WI38 (cell line): ENCODE measurements at regions not wholly inside any gene's neighbourhood (a gene's known extent, or its start where the extent isn't known, plus 50 kb on each side); places are given as distances from the start of the nearest gene placed in this dataset.

Source experiments
- H3K4me3 ChIP-seq: 2 replicates; pipeline ENCODE4 v1.5.1; 2011; ENCODE audit warnings: low read depth, mild to moderate bottlenecking, control low read depth, low read length
- TF ChIP-seq, protein P1 (sequence below): IDR thresholded peaks from 2 replicates; pipeline ENCODE4 v1.5.1; 2012; ENCODE audit warnings: low read depth, mild to moderate bottlenecking, control low read depth, low read length

DNA sequence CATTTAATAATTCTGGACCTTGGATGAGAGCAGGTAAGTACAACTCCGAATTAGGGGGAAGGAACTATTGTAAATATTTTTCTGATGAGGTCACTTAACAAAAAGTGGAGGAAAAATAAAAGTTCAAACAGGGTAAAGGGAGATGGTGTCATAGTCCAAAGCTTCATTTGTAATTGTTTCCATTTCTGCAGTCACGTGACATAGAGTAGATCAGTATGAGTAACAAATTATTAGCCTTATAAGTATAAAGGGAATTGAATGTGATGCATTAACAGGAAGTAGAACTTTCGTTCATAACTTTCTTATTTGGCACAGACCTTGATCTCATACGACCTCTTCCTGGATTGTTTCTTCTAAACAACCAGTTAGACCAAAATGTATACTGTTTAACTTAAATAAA, 347.2 kb upstream of the TPK1 start:
- TF ChIP-seq, protein P1, sequence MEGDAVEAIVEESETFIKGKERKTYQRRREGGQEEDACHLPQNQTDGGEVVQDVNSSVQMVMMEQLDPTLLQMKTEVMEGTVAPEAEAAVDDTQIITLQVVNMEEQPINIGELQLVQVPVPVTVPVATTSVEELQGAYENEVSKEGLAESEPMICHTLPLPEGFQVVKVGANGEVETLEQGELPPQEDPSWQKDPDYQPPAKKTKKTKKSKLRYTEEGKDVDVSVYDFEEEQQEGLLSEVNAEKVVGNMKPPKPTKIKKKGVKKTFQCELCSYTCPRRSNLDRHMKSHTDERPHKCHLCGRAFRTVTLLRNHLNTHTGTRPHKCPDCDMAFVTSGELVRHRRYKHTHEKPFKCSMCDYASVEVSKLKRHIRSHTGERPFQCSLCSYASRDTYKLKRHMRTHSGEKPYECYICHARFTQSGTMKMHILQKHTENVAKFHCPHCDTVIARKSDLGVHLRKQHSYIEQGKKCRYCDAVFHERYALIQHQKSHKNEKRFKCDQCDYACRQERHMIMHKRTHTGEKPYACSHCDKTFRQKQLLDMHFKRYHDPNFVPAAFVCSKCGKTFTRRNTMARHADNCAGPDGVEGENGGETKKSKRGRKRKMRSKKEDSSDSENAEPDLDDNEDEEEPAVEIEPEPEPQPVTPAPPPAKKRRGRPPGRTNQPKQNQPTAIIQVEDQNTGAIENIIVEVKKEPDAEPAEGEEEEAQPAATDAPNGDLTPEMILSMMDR: no peak
- no peak overlapping the region for H3K4me3 ChIP-seq

DNA sequence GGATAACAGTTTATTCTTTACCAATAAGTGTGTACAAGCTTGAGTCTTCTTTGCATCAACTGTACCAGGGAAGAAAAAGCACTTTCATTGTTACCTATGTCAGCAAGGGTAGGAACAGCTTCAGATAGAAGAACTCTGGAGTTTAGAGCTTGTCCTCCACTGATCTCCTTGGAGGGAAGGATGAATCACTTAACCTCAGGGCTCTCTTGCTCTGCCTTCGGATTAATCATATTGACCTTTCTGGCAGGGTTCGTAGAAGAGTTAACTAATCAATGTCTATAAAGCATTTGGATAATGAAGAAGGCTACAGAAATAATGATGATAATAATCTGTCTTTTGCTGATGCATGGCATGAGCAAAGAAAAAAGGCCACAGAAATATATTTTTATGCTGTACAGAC, 339.5 kb upstream of the TPK1 start:
- TF ChIP-seq, protein P1: no peak
- H3K4me3 ChIP-seq: no peak overlapping the region

DNA sequence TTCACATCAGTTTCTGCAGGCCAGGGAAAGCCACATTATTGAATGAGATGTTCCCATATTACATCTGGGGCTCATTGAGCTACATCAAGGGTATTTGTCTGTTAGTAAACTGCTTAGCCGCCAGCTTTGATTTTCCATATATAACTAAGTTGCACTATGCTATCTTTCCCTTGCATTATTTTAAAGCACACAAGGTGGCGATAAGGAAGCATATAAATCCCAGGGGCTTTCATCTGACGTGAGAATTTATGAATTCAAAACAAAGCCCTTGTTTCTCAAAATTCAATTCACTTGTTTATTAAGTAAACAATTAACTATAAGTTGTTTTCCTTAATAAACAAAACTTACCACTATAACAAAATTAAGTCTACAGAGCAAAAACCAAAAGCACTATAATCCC, 334.1 kb upstream of the TPK1 start:
- no peak overlapping the region for H3K4me3 ChIP-seq
- TF ChIP-seq, protein P1: no peak

DNA sequence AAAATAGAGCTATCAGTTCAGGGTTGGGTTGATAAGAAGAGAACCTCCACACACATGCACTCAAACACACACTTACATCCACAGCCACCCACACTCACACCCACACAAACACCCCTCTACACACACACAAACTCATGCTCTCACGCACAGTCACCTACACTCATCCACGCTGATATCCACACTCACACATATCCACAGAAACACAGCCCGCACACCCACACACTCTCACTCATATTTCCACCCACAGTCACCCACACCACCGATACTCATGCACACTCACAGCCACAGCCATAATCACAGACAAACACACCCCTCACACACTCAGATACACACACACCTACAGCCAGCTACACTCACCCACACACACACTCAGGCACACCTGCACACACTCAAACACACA, 333.0 kb upstream of the TPK1 start:
- TF ChIP-seq, protein P1: no peak
- H3K4me3 ChIP-seq: no peak overlapping the region

DNA sequence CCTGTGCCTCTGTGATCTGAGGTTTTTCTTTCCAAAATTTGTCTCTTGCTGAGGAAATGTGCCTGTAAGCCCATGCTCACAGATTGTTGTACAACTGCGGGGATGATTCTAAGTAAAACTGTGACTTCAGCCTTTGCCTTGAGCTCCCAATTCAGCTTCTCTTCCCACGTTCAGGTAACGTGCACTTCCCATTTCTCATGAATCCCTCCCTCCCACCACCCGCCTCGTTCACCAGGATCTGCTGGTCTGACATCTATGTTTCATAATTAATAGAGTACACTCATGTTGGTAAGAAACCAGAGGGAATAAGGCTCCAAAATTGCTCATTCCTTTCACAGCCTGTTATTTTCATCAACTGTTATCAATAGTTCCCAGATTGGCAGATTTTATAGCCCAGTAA, 332.6 kb upstream of the TPK1 start:
- H3K4me3 ChIP-seq: no peak overlapping the region
- TF ChIP-seq, protein P1: no peak

DNA sequence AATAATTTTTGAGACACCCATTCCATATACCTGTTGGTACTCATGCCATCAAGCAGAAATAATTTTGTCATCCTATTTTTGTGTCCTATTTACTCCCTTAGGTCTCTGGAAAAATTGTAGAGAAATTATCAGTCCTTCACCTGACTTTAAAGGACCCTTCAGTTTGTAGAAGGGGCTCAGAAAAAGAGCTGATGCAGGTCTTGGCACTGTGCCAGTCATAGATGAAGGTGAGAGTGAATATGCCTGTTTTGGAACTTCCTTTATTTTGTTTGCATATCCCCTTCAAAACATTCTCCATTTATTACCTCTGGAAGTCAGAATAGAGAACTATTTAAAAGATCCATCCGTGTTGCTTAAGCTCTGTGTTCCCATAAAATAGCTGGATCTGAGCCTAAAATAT, 321.0 kb upstream of the TPK1 start:
- H3K4me3 ChIP-seq: no peak overlapping the region
- TF ChIP-seq, protein P1: no peak

DNA sequence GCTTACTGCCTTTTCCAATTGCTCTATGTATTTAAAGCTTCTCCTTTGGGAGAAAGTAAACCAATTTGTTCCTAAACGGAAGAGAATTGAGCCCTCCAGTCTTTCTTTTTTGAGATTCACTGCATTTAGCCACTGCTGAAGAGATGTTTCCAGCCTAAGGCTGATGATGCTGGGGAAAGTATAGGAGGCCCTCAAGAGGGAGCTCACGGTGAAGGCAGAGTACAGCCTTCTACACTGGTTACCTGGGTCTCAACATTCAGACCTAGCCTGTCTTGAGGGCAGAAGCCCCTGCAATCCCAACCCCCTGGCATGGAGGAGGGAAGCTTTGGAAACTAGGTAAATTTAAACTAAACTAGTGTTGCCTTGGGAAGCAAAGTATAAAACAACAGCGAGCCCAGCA, 316.7 kb upstream of the TPK1 start:
- TF ChIP-seq, protein P1: no peak
- no peak overlapping the region for H3K4me3 ChIP-seq

DNA sequence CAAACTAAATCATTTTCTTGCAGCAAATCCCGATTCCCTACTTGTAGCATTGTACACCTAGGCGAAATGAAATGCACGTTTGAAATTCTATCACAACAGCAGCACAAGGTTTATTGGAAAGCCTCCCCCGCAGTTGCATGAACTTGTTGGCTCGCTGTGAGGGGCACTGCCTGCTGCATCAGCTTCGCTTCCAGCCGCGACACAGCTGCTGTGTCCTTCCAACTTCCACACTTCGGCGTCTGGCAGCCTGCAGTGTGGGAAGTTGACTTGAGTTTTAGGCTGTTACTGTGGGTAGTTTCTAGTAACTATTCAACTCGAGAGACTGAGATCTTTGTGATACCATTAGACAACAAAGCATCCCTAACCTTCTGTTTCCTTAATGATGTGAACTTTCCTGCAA, 315.8 kb upstream of the TPK1 start:
- TF ChIP-seq, protein P1: no peak
- no peak overlapping the region for H3K4me3 ChIP-seq
